GM12878 (cell line): ENCODE measurements at regions not wholly inside any gene's neighbourhood (a gene's known extent, or its start where the extent isn't known, plus 50 kb on each side); places are given as distances from the start of the nearest gene placed in this dataset.

Source experiments
- CTCF ChIP-seq, 3 experiments: IDR thresholded peaks in 2 of 3; conservative IDR thresholded peaks in 1 of 3; 2 replicates each; pipeline ENCODE4 v1.5.1; 2011; ENCODE audit warnings: low read depth in 3 of 3, low read length in 3 of 3, mild to moderate bottlenecking in 3 of 3, control low read depth in 2 of 3, moderate library complexity in 2 of 3, inconsistent platforms in 1 of 3, mixed read lengths in 1 of 3; ENCODE audit not compliant: control insufficient read depth in 2 of 3, insufficient read depth in 1 of 3; ENCODE audit errors: extremely low read depth in 1 of 3
- JUNB ChIP-seq: IDR thresholded peaks from 2 replicates; pipeline ENCODE4 v1.6.1; 2016; ENCODE audit warnings: antibody characterized with exemption, mild to moderate bottlenecking
- POLR2A ChIP-seq: IDR thresholded peaks from 2 replicates; pipeline ENCODE4 v1.6.1; 2011; ENCODE audit warnings: low read depth, mild to moderate bottlenecking, low read length
- POLR2AphosphoS5 ChIP-seq: IDR thresholded peaks from 2 replicates; pipeline ENCODE4 v1.6.1; 2011; ENCODE audit warnings: mild to moderate bottlenecking, low read length, inconsistent platforms
- RELB ChIP-seq: fragments of 450-650 bp; IDR thresholded peaks from 2 replicates; pipeline ENCODE4 v1.6.1; 2017; ENCODE audit warnings: low read depth, mild to moderate bottlenecking, moderate library complexity
- SIN3A ChIP-seq: IDR thresholded peaks from 2 replicates; pipeline ENCODE4 v1.6.1; 2012; ENCODE audit warnings: low read depth, low read length, improper control_type of control experiment
- SREBF2 ChIP-seq: IDR thresholded peaks from 2 replicates; pipeline ENCODE4 v1.6.1; 2012; ENCODE audit warnings: mild to moderate bottlenecking, low read length
- SRF ChIP-seq, 2 experiments: IDR thresholded peaks; 2 replicates each; pipeline ENCODE4 v1.6.1; 2011; ENCODE audit warnings: low read depth in 2 of 2, low read length in 2 of 2, mild to moderate bottlenecking in 1 of 2, moderate library complexity in 1 of 2
- YY1 ChIP-seq: IDR thresholded peaks from 2 replicates; pipeline ENCODE4 v1.6.1; 2011; ENCODE audit warnings: low read depth, mild to moderate bottlenecking, low read length

- TF ChIP-seq CTCF (IDR thresholded peaks at IDR 0.05 in 2 of 3, conservative IDR thresholded peaks at IDR 0.05 in 1 of 3; ENCODE audit: control insufficient read depth in 2 of 3, extremely low read depth in 1 of 3, insufficient read depth in 1 of 3, low read depth in 3 of 3, low read length in 3 of 3) (no peak), SRF (IDR thresholded peaks at IDR 0.05; ENCODE audit: low read depth in 2 of 2, low read length in 2 of 2) (no peak), RELB (no peak), SIN3A (no peak), POLR2AphosphoS5 (no peak), POLR2A (no peak), JUNB (no peak), SREBF2 (no peak), YY1 (no peak)
Observed at GRCh38 chr12:89064780-89065179, 287.5 kb downstream of the DUSP6 start.
